COR-L47 (cell line): ENCODE measurements at regions not wholly inside any gene's neighbourhood (a gene's known extent, or its start where the extent isn't known, plus 50 kb on each side); places are given as distances from the start of the nearest gene placed in this dataset.
"Not testable (repeated sequence)": the region's sequence is repeated elsewhere in the genome, so short reads cannot be mapped to it uniquely, and the experiment has no call there.

Source experiments
- DNase-seq: peaks from one replicate; lab custom pipeline; 2025; lab: John Stamatoyannopoulos, UW

GRCh38 chr6:15176816-15177370 is 69.0 kb upstream of the JARID2 start:
- no peak for DNase-seq

DNA sequence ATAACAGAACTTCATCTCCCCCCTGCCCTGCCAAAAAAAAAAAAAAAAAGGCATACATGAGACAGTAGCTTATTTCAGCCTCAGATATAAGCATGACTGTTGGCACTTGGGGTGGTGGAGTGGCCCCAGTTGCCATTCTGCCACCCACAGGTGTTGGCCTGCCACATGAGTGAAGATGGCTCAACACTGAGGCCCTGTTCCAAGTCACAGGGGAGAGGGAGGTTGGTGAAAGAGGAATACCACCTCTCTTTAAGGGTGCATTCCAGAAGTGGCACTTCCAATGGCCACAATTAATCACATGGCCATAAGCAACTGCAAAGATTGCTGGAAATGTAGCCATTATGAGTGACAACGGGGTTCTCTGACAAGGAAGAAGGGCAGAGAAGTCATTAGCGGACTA is 61.9 kb upstream of the JARID2 start:
- DNase-seq, result no peak

GRCh38 chr6:15184441-15184861 is 61.4 kb upstream of the JARID2 start:
- DNase-seq, result no peak

DNA sequence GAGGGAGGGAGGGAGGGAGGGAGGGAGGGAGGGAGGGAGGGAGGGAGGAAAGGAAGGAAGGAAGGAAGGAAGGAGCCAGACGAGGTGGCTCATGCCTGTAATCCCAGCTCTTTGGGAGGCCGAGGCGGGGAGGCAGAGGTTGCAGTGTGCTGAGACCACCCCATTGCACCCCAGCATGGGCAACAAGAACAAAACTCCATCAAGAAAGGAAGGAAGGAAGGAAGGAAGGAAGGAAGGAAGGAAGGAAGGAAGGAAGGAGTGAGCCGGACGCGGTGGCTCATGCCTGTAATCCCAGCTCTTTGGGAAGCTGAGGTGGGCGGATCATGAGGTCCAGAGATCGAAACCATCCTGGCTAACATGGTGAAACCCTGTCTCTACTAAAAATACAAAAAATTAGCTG is 60.8 kb upstream of the JARID2 start:
- not testable (repeated sequence) for DNase-seq

GRCh38 chr6:15193451-15193850 is 52.4 kb upstream of the JARID2 start:
- not testable (repeated sequence) for DNase-seq

DNA sequence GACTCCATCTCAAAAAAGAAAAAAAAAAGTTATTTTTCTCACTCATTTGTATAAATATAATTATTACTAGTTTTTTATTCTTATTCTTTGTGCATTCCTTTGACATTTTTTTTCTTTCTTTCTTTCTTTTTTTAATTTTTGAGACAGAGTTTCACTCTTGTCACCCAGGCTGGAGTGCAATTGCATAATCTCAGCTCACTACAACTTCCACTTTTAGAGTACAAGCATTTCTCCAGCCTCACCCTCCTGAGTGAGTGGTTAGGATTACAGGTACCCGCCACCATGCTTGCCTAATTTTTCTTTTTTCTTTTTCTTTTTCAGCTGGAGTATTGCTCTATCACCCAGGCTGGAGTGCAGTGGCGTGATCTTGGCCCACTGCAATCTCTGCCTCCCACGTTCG is 51.4 kb upstream of the JARID2 start:
- no peak for DNase-seq
